ENCODE measurements at regions not wholly inside any gene's neighbourhood (a gene's known extent, or its start where the extent isn't known, plus 50 kb on each side); places are given as distances from the start of the nearest gene placed in this dataset.

GRCh38 chr18:9017905-9018227 is 84.6 kb upstream of the NDUFV2 start:
- no peaks in the 10 kb centered on the region for H3K27me3 ChIP-seq (ENCODE audit: control insufficient read depth in 4 of 4, insufficient read depth in 4 of 4, low read length in 3 of 4)
- no peak overlapping the region for H3K27ac ChIP-seq (ENCODE audit: low read depth in 1 of 2, low read length in 2 of 2)
- no peaks in the 10 kb centered on the region for H3K36me3 ChIP-seq (ENCODE audit: control insufficient read depth in 4 of 4, insufficient read depth in 3 of 4, low read depth in 1 of 4, low read length in 3 of 4)
- H3K4me3 ChIP-seq (ENCODE audit: low read depth in 1 of 3, low read length in 3 of 3): no peak overlapping the region
- H3K9ac ChIP-seq (ENCODE audit: low read depth in 1 of 2, low read length in 2 of 2): no peak overlapping the region
- TF ChIP-seq ZBTB33 (IDR thresholded peaks at IDR 0.05): no peak
- no peak for TF ChIP-seq RXRA (IDR thresholded peaks at IDR 0.05)
- no peak for TF ChIP-seq HNF4A (conservative IDR thresholded peaks at IDR 0.05)
- peaks cover 0 to 2% (median 0%) of the 10 kb centered on the region in 4 donors for H3K9me3 ChIP-seq (ENCODE audit: control insufficient read depth in 4 of 4, low read length in 3 of 4)
- 78% methylated on average over 6 of the region's 6 CpGs for whole genome bisulfite sequencing
- no peaks in the 10 kb centered on the region for H3K4me1 ChIP-seq (ENCODE audit: control insufficient read depth in 4 of 4, insufficient read depth in 4 of 4, low read length in 3 of 4)
- DNase-seq (ENCODE audit: low spot score): no peak

GRCh38 chr18:9019135-9019534 is 83.4 kb upstream of the NDUFV2 start:
- no peaks in the 10 kb centered on the region for H3K27me3 ChIP-seq (ENCODE audit: control insufficient read depth in 4 of 4, insufficient read depth in 4 of 4, low read length in 3 of 4)
- H3K9ac ChIP-seq (ENCODE audit: low read depth in 1 of 2, low read length in 2 of 2): no peak overlapping the region
- no peak overlapping the region for H3K4me3 ChIP-seq (ENCODE audit: low read depth in 1 of 3, low read length in 3 of 3)
- H3K9me3 ChIP-seq (ENCODE audit: control insufficient read depth in 4 of 4, low read length in 3 of 4): peaks cover 0 to 2% (median 0%) of the 10 kb centered on the region in 4 donors
- 95% methylated on average over 4 of the region's 4 CpGs for WGBS
- no peak overlapping the region for H3K27ac ChIP-seq (ENCODE audit: low read depth in 1 of 2, low read length in 2 of 2)
- no peaks in the 10 kb centered on the region for H3K36me3 ChIP-seq (ENCODE audit: control insufficient read depth in 4 of 4, insufficient read depth in 3 of 4, low read depth in 1 of 4, low read length in 3 of 4)
- no peak for DNase-seq (ENCODE audit: low spot score)
- TF ChIP-seq RXRA (IDR thresholded peaks at IDR 0.05): no peak
- TF ChIP-seq SP1 (IDR thresholded peaks at IDR 0.05): no peak
- TF ChIP-seq EGR1 (IDR thresholded peaks at IDR 0.05; ENCODE audit: low read depth in 2 of 2): no peak
- no peak for TF ChIP-seq ATF3 (IDR thresholded peaks at IDR 0.05)
- no peak for TF ChIP-seq GABPA (IDR thresholded peaks at IDR 0.05 in 1 of 2, conservative IDR thresholded peaks at IDR 0.05 in 1 of 2)
- TF ChIP-seq FOXA2 (IDR thresholded peaks at IDR 0.05): no peak
- no peak for TF ChIP-seq NR2F2 (IDR thresholded peaks at IDR 0.05)
- TF ChIP-seq YY1 (IDR thresholded peaks at IDR 0.05): no peak
- no peak for TF ChIP-seq RAD21 (IDR thresholded peaks at IDR 0.05)
- no peak for TF ChIP-seq JUND (IDR thresholded peaks at IDR 0.05)
- no peak for TF ChIP-seq TAF1 (conservative IDR thresholded peaks at IDR 0.05)
- no peak for TF ChIP-seq HNF4A (conservative IDR thresholded peaks at IDR 0.05)
- no peak for TF ChIP-seq MAX (IDR thresholded peaks at IDR 0.05)
- no peak for TF ChIP-seq REST (IDR thresholded peaks at IDR 0.05)
- TF ChIP-seq HNF4G (IDR thresholded peaks at IDR 0.05): no peak
- H3K4me1 ChIP-seq (ENCODE audit: control insufficient read depth in 4 of 4, insufficient read depth in 4 of 4, low read length in 3 of 4): no peaks in the 10 kb centered on the region
